B cell (primary cell): ENCODE measurements at regions not wholly inside any gene's neighbourhood (a gene's known extent, or its start where the extent isn't known, plus 50 kb on each side); places are given as distances from the start of the nearest gene placed in this dataset.

Source experiments
- ATAC-seq: fragments of 200-7000 bp; cut with Tn5 transposase; one replicate; pipeline ENCODE4 v1.10.0; 2021; ENCODE audit warnings: low read depth, mild to moderate bottlenecking, moderate number of reproducible peaks, moderate library complexity
- CTCF ChIA-PET: fragments of 350-600 bp; sonication (Branson Sonifier 250); formaldehyde crosslinking; loops from one replicate; lab custom pipeline; 2021; ENCODE audit warnings: antibody characterized with exemption, inconsistent platforms; lab: Charles Lee
- POLR2A ChIA-PET: fragments of 350-600 bp; sonication (Branson Sonifier 250); formaldehyde crosslinking; loops from one replicate; lab custom pipeline; 2021; ENCODE audit warnings: antibody characterized with exemption; lab: Charles Lee
- DNase-seq: peaks from one replicate; pipeline ENCODE4 v3.0.0; 2013
- H2AFZ ChIP-seq: 2 replicates; pipeline ENCODE4 v1.6.1; 2012; ENCODE audit warnings: mild to moderate bottlenecking, low read depth, low read length; ENCODE audit not compliant: insufficient read depth, poor library complexity, severe bottlenecking
- H3K27ac ChIP-seq, 2 donors: 1 replicate in 1 of 2; 2 replicates in 1 of 2; pipeline ENCODE4 v1.5.1; 2012 to 2013; ENCODE audit warnings: low read length in 2 of 2, mild to moderate bottlenecking in 2 of 2, moderate library complexity in 1 of 2
- H3K27me3 ChIP-seq, 4 experiments: fragments of 200-600 bp in 1 of 4; sonication (generic) in 1 of 4; replicated peaks in 1 of 4; 1 replicate in 2 of 4; 2 replicates in 2 of 4; pipeline versions ENCODE4 v1.6.1 to v1.7.0; 2013 to 2016; ENCODE audit warnings: low read length in 3 of 4, mild to moderate bottlenecking in 2 of 4, mixed read lengths in 1 of 4, moderate library complexity in 1 of 4; ENCODE audit not compliant: insufficient read depth in 4 of 4, control insufficient read depth in 3 of 4; ENCODE audit errors: control extremely low read depth in 1 of 4
- H3K36me3 ChIP-seq, 2 experiments: replicated peaks in 1 of 2; 1 replicate in 1 of 2; 2 replicates in 1 of 2; pipeline versions ENCODE4 v1.6.1 to v1.7.1; 2013; ENCODE audit warnings: low read length in 1 of 2; ENCODE audit not compliant: insufficient read depth in 2 of 2, control insufficient read depth in 1 of 2; ENCODE audit errors: control extremely low read depth in 1 of 2, extremely low read depth in 1 of 2
- H3K4me1 ChIP-seq, 2 donors: fragments of 200-600 bp in 1 of 2; sonication (generic) in 1 of 2; 1 replicate in 1 of 2; 2 replicates in 1 of 2; pipeline versions ENCODE4 v1.5.1 to v1.6.1; 2013 to 2017; ENCODE audit warnings: low read length in 2 of 2; ENCODE audit not compliant: control insufficient read depth in 2 of 2, insufficient read depth in 2 of 2
- H3K4me2 ChIP-seq: replicated peaks from 2 replicates; pipeline ENCODE3; 2012; ENCODE audit warnings: mild to moderate bottlenecking, low read depth, low read length; ENCODE audit not compliant: poor library complexity, severe bottlenecking
- H3K4me3 ChIP-seq, 5 experiments: fragments of 200-600 bp in 1 of 5; sonication (generic) in 1 of 5; 1 replicate in 3 of 5; 2 replicates in 2 of 5; pipeline versions ENCODE4 v1.5.1 to v1.7.0; 2011 to 2016; ENCODE audit warnings: low read length in 4 of 5, mild to moderate bottlenecking in 4 of 5, low read depth in 2 of 5, control low read depth in 1 of 5, moderate library complexity in 1 of 5; ENCODE audit not compliant: insufficient read depth in 1 of 5; ENCODE audit errors: control extremely low read depth in 1 of 5, extremely low read depth in 1 of 5
- H3K79me2 ChIP-seq: fragments of 200-600 bp; sonication (generic); one replicate; pipeline ENCODE4 v1.6.0; 2016; ENCODE audit warnings: low read length; ENCODE audit not compliant: control insufficient read depth, insufficient read depth
- H3K9ac ChIP-seq: fragments of 200-600 bp; sonication (generic); 2 replicates; pipeline ENCODE4 v1.6.1; 2017; ENCODE audit warnings: mild to moderate bottlenecking, low read length, moderate library complexity
- H3K9me3 ChIP-seq, 3 donors: one replicate each; pipeline versions ENCODE4 v1.6.1 to v1.7.1; 2013; ENCODE audit warnings: low read length in 2 of 3; ENCODE audit not compliant: control insufficient read depth in 2 of 3, insufficient read depth in 1 of 3; ENCODE audit errors: control extremely low read depth in 1 of 3
- H4K20me1 ChIP-seq: 2 replicates; pipeline ENCODE4 v1.6.0; 2012; ENCODE audit warnings: mild to moderate bottlenecking, low read length; ENCODE audit not compliant: insufficient read depth, control insufficient read depth, poor library complexity, severe bottlenecking
- H3K27ac Mint-ChIP-seq: one replicate; pipeline ENCODE4 v1.8.0; 2021; ENCODE audit warnings: mixed read lengths
- H3K27me3 Mint-ChIP-seq: one replicate; pipeline ENCODE4 v1.8.0; 2021; ENCODE audit warnings: mixed read lengths
- H3K4me1 Mint-ChIP-seq: one replicate; pipeline ENCODE4 v1.8.0; 2021; ENCODE audit warnings: mixed read lengths
- H3K4me3 Mint-ChIP-seq: one replicate; pipeline ENCODE4 v1.8.0; 2021; ENCODE audit warnings: mixed read lengths
- H3K9me3 Mint-ChIP-seq: one replicate; pipeline ENCODE4 v1.8.0; 2022; ENCODE audit warnings: mixed read lengths; ENCODE audit not compliant: insufficient read depth
- EZH2 ChIP-seq: IDR thresholded peaks from 2 replicates; pipeline ENCODE4 v1.6.1; 2012; ENCODE audit warnings: borderline replicate concordance, low read depth, mild to moderate bottlenecking, moderate library complexity, low read length; ENCODE audit not compliant: insufficient read depth, poor library complexity, severe bottlenecking
- WGBS: methylation state at CpG from one replicate; pipeline ENCODE4 v1.1.5; 2013; ENCODE audit warnings: missing lambda C conversion rate; ENCODE audit not compliant: insufficient coverage; 5-methylcytosine and 5-hydroxymethylcytosine counted together
- intact Hi-C: fragments of 100-400 bp; cut with micrococcal nuclease; formaldehyde crosslinking; loops from one replicate; pipeline ENCODE4 v1.10.0; 2022
- TF ChIP-seq, protein P1 (sequence below): fragments of 200-600 bp; IDR thresholded peaks from one replicate; pipeline ENCODE4 v1.8.0; 2022; ENCODE audit warnings: antibody characterized with exemption, mild to moderate bottlenecking

DNA sequence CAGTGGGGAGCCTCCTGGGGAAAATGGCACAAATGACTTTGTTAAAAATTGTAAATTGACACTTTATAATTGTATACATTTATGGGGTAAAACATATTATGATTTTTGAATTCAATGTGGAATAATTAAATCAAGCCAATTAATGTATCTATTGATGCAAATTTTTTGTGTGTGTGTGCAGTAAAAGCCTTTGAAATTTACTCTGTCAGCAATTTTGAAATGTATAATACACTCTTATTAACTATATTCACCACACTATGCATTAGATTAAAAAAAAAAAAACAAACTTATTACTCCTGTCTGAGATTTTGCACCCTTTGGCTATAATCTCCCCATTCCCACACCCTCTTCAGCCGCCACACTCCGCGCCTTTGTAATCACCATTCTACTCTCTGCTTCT is 119.2 kb downstream of the S1PR1 start:
- POLR2A ChIA-PET: interaction anchor here (0.6 kb wide), 1 partner anchor 395 kb away, joined by 3 read pairs; no protein-coding TSS in a partner anchor
- Mint-ChIP-seq H3K27me3 (no peaks in the 10 kb centered on the region), H3K4me3 (no peak overlapping the region), H3K9me3 (no peaks in the 10 kb centered on the region), H3K4me1 (peaks cover 8% of the 10 kb centered on the region), H3K27ac (no peak overlapping the region)
- Histone ChIP-seq H4K20me1 (no peaks in the 10 kb centered on the region), H3K9ac (no peak overlapping the region), H3K4me2 (no peak overlapping the region), H3K4me1 (peaks cover 4 to 7% of the 10 kb centered on the region in 2 donors), H2AFZ (no peak overlapping the region), H3K4me3 (no peak overlapping the region), H3K9me3 (no peaks in the 10 kb centered on the region), H3K79me2 (no peaks in the 10 kb centered on the region), H3K27ac (no peak overlapping the region), H3K27me3 (no peaks in the 10 kb centered on the region), H3K36me3 (no peaks in the 10 kb centered on the region)
- ATAC-seq (no peak), DNase-seq (no peak)
- no CpG with 5 or more reads among the region's 3 CpGs for WGBS
- TF ChIP-seq EZH2: no peak
- TF ChIP-seq, protein P1, sequence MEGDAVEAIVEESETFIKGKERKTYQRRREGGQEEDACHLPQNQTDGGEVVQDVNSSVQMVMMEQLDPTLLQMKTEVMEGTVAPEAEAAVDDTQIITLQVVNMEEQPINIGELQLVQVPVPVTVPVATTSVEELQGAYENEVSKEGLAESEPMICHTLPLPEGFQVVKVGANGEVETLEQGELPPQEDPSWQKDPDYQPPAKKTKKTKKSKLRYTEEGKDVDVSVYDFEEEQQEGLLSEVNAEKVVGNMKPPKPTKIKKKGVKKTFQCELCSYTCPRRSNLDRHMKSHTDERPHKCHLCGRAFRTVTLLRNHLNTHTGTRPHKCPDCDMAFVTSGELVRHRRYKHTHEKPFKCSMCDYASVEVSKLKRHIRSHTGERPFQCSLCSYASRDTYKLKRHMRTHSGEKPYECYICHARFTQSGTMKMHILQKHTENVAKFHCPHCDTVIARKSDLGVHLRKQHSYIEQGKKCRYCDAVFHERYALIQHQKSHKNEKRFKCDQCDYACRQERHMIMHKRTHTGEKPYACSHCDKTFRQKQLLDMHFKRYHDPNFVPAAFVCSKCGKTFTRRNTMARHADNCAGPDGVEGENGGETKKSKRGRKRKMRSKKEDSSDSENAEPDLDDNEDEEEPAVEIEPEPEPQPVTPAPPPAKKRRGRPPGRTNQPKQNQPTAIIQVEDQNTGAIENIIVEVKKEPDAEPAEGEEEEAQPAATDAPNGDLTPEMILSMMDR: no peak
- CTCF ChIA-PET: interaction anchor here (0.6 to 4.3 kb wide), 12 partner anchors 11 to 435 kb away, joined by 3 to 55 read pairs (median 3); no protein-coding TSS in a partner anchor
- intact Hi-C loops: loop anchor here (2.0 to 5.0 kb wide), 2 partner anchors 119 to 219 kb away; partner anchors contain the start of gene S1PR1

GRCh38 chr1:101356604-101357443 is 120.0 kb downstream of the S1PR1 start:
- no peak overlapping the region for H2AFZ ChIP-seq
- no peak overlapping the region for H3K9ac ChIP-seq
- ChIA-PET POLR2A (interaction anchor here (0.6 to 1.1 kb wide), 7 partner anchors 42 to 1417 kb away, joined by 3 to 14 read pairs (median 5); partner anchors contain the start of gene S1PR1), CTCF (interaction anchor here (0.6 to 3.4 kb wide), 42 partner anchors 9 to 893 kb away, joined by 3 to 144 read pairs (median 6); partner anchors contain the start of genes EXTL2 and S1PR1)
- ATAC-seq: no peak
- no peaks in the 10 kb centered on the region for H3K27me3 ChIP-seq
- Mint-ChIP-seq H3K9me3 (no peaks in the 10 kb centered on the region), H3K4me1 (peaks cover 7% of the 10 kb centered on the region), H3K4me3 (no peak overlapping the region), H3K27ac (no peak overlapping the region), H3K27me3 (no peaks in the 10 kb centered on the region)
- TF ChIP-seq EZH2: no peak
- TF ChIP-seq, protein P1: no peak
- no CpG with 5 or more reads among the region's 5 CpGs for WGBS
- H3K36me3 ChIP-seq: no peaks in the 10 kb centered on the region
- no peaks in the 10 kb centered on the region for H3K9me3 ChIP-seq
- DNase-seq: no peak
- H3K4me2 ChIP-seq: no peak overlapping the region
- intact Hi-C loops: loop anchor here (1.0 to 5.0 kb wide), 6 partner anchors 48 to 436 kb away; partner anchors contain the start of gene S1PR1
- H3K79me2 ChIP-seq: no peaks in the 10 kb centered on the region
- no peak overlapping the region for H3K4me3 ChIP-seq
- no peaks in the 10 kb centered on the region for H4K20me1 ChIP-seq
- peaks cover 4 to 7% of the 10 kb centered on the region in 2 donors for H3K4me1 ChIP-seq
- no peak overlapping the region for H3K27ac ChIP-seq
